Prostate gland (tissue), 2 donors: ENCODE measurements at regions not wholly inside any gene's neighbourhood (a gene's known extent, or its start where the extent isn't known, plus 50 kb on each side); places are given as distances from the start of the nearest gene placed in this dataset.

Source experiments
- DNase-seq: peaks from one replicate; pipeline ENCODE4 v3.0.0-alpha.2; 2019; ENCODE audit warnings: low spot score
- H3K27ac ChIP-seq, 2 donors: fragments of 200-600 bp; sonication (generic); 2 replicates each; pipeline ENCODE4 v1.5.1; 2017 to 2019
- H3K27me3 ChIP-seq: fragments of 200-600 bp; sonication (generic); replicated peaks from 2 replicates; pipeline ENCODE4 v1.5.1; 2019; ENCODE audit not compliant: insufficient read depth
- H3K36me3 ChIP-seq, 2 donors: fragments of 200-600 bp; sonication (generic); 1 replicate in 1 of 2; 2 replicates in 1 of 2; pipeline versions ENCODE4 v1.5.1 to v1.8.1; 2017 to 2019
- H3K4me1 ChIP-seq: fragments of 200-600 bp; sonication (generic); replicated peaks from 2 replicates; pipeline ENCODE4 v1.5.1; 2019
- H3K4me3 ChIP-seq, 2 donors: fragments of 200-600 bp; sonication (generic); 2 replicates each; pipeline ENCODE4 v1.5.1; 2017 to 2019
- H3K9me3 ChIP-seq: fragments of 200-600 bp; sonication (generic); 2 replicates; pipeline ENCODE4 v1.5.1; 2017
- CTCF ChIP-seq, 4 experiments: fragments of 200-600 bp in 2 of 4; fragments of 450-650 bp in 2 of 4; sonication (generic) in 2 of 4; IDR thresholded peaks; 1 replicate in 3 of 4; 2 replicates in 1 of 4; pipeline ENCODE4 v1.5.1; 2016 to 2019; ENCODE audit warnings: antibody characterized with exemption in 4 of 4, mild to moderate bottlenecking in 2 of 4, moderate library complexity in 2 of 4
- POLR2A ChIP-seq: fragments of 450-650 bp; IDR thresholded peaks from one replicate; pipeline ENCODE4 v1.6.1; 2016; ENCODE audit warnings: antibody characterized with exemption, mild to moderate bottlenecking
- POLR2AphosphoS5 ChIP-seq: sonication (generic); formaldehyde crosslinking; IDR thresholded peaks from one replicate; pipeline ENCODE4 v1.6.1; 2017; ENCODE audit warnings: antibody characterized with exemption
- WGBS: methylation state at CpG from one replicate; pipeline ENCODE4 v1.1.5; 2018; 5-methylcytosine and 5-hydroxymethylcytosine counted together
- intact Hi-C: fragments of 100-400 bp; cut with DNase I; formaldehyde crosslinking; loops from one replicate; pipeline ENCODE4 v1.14.2; 2022

GRCh38 chr12:64931321-64931720, 106.9 kb downstream of the TBC1D30 start:
- Histone ChIP-seq H3K36me3 (no peaks in the 10 kb centered on the region), H3K27ac (no peak overlapping the region), H3K27me3 (no peaks in the 10 kb centered on the region), H3K4me1 (no peaks in the 10 kb centered on the region), H3K9me3 (no peaks in the 10 kb centered on the region), H3K4me3 (no peak overlapping the region)
- TF ChIP-seq POLR2A (no peak), POLR2AphosphoS5 (no peak), CTCF (IDR thresholded peaks at IDR 0.05) (no peak)
- intact Hi-C loops = no loop called here
- no peak for DNase-seq
- WGBS = 91% methylated on average over 3 of the region's 3 CpGs

GRCh38 chr12:64931981-64932380, 107.5 kb downstream of the TBC1D30 start:
- Histone ChIP-seq H3K4me1 (no peaks in the 10 kb centered on the region), H3K9me3 (no peaks in the 10 kb centered on the region), H3K27ac (no peak overlapping the region), H3K4me3 (no peak overlapping the region), H3K36me3 (no peaks in the 10 kb centered on the region), H3K27me3 (no peaks in the 10 kb centered on the region)
- TF ChIP-seq CTCF (IDR thresholded peaks at IDR 0.05) (no peak), POLR2A (no peak), POLR2AphosphoS5 (no peak)
- WGBS = 100% methylated on average over 1 of the region's 1 CpG
- intact Hi-C loops = no loop called here
- no peak for DNase-seq

GRCh38 chr12:64933791-64934190, 109.3 kb downstream of the TBC1D30 start:
- H3K27me3 ChIP-seq = no peaks in the 10 kb centered on the region
- no peaks in the 10 kb centered on the region for H3K36me3 ChIP-seq
- no peaks in the 10 kb centered on the region for H3K9me3 ChIP-seq
- no peak for DNase-seq
- intact Hi-C loops = no loop called here
- 54% methylated on average over 2 of the region's 2 CpGs for WGBS
- H3K4me3 ChIP-seq = no peak overlapping the region
- TF ChIP-seq CTCF (IDR thresholded peaks at IDR 0.05) (no peak), POLR2AphosphoS5 (no peak), POLR2A (no peak)
- H3K27ac ChIP-seq = no peak overlapping the region
- no peaks in the 10 kb centered on the region for H3K4me1 ChIP-seq

- H3K27me3 ChIP-seq = no peaks in the 10 kb centered on the region
- no peak overlapping the region for H3K27ac ChIP-seq
- no peak overlapping the region for H3K4me3 ChIP-seq
- TF ChIP-seq POLR2A = no peak
- no peak for TF ChIP-seq POLR2AphosphoS5
- no peak for TF ChIP-seq CTCF (IDR thresholded peaks at IDR 0.05)
- H3K4me1 ChIP-seq = no peaks in the 10 kb centered on the region
- no peak for DNase-seq
- H3K9me3 ChIP-seq = no peaks in the 10 kb centered on the region
- intact Hi-C loops = no loop called here
- H3K36me3 ChIP-seq = no peaks in the 10 kb centered on the region
Measured at GRCh38 chr12:64937452-64937851, 113.0 kb downstream of the TBC1D30 start.

- intact Hi-C loops = no loop called here
- H3K27me3 ChIP-seq = no peaks in the 10 kb centered on the region
- no peak overlapping the region for H3K27ac ChIP-seq
- no peaks in the 10 kb centered on the region for H3K9me3 ChIP-seq
- 96% methylated on average over 2 of the region's 2 CpGs for WGBS
- no peaks in the 10 kb centered on the region for H3K36me3 ChIP-seq
- peaks cover 4% of the 10 kb centered on the region for H3K4me1 ChIP-seq
- DNase-seq = no peak
- TF ChIP-seq POLR2AphosphoS5 = no peak
- TF ChIP-seq CTCF (IDR thresholded peaks at IDR 0.05) = no peak
- TF ChIP-seq POLR2A = no peak
- no peak overlapping the region for H3K4me3 ChIP-seq
Measured at GRCh38 chr12:64938179-64938578, 113.7 kb downstream of the TBC1D30 start.
